Nephron progenitor cell (in vitro differentiated cells): ENCODE measurements at regions not wholly inside any gene's neighbourhood (a gene's known extent, or its start where the extent isn't known, plus 50 kb on each side); places are given as distances from the start of the nearest gene placed in this dataset.

Experiments
- DNase-seq: peaks from one replicate; pipeline ENCODE4 v3.0.0; 2021
- H3K27ac Mint-ChIP-seq: 2 replicates; pipeline ENCODE4 v1.8.0; 2021; ENCODE audit warnings: mild to moderate bottlenecking, moderate library complexity, mixed read lengths
- H3K27me3 Mint-ChIP-seq: 2 replicates; pipeline ENCODE4 v1.8.0; 2021; ENCODE audit warnings: mild to moderate bottlenecking, low read depth, mixed read lengths; ENCODE audit not compliant: poor library complexity
- H3K36me3 Mint-ChIP-seq: 2 replicates; pipeline ENCODE4 v1.8.0; 2021; ENCODE audit warnings: low read depth, mixed read lengths
- H3K4me1 Mint-ChIP-seq: 2 replicates; pipeline ENCODE4 v1.8.0; 2021; ENCODE audit warnings: mixed read lengths
- H3K4me3 Mint-ChIP-seq: 2 replicates; pipeline ENCODE4 v1.8.0; 2021; ENCODE audit warnings: mild to moderate bottlenecking, moderate library complexity, mixed read lengths
- H3K9me3 Mint-ChIP-seq: 2 replicates; pipeline ENCODE4 v1.8.0; 2021; ENCODE audit warnings: mild to moderate bottlenecking, moderate library complexity, mixed read lengths
- CTCF ChIP-seq: fragments of 200-600 bp; sonication (generic); IDR thresholded peaks from 2 replicates; pipeline ENCODE4 v1.5.0; 2021; ENCODE audit warnings: antibody characterized with exemption

- no peak for DNase-seq
- peaks cover 9% of the 10 kb centered on the region for H3K9me3 Mint-ChIP-seq
- peaks cover 50% of the 10 kb centered on the region for H3K27me3 Mint-ChIP-seq
- no peak overlapping the region for H3K27ac Mint-ChIP-seq
- H3K36me3 Mint-ChIP-seq = no peaks in the 10 kb centered on the region
- no peak overlapping the region for H3K4me3 Mint-ChIP-seq
- peaks cover 32% of the 10 kb centered on the region for H3K4me1 Mint-ChIP-seq
- TF ChIP-seq CTCF = no peak
These were observed 261.0 kb upstream of the KIF2A start for GRCh38 chr5:62044989-62045388.

- H3K36me3 Mint-ChIP-seq = no peaks in the 10 kb centered on the region
- peaks cover 9% of the 10 kb centered on the region for H3K9me3 Mint-ChIP-seq
- peaks cover 51% of the 10 kb centered on the region for H3K27me3 Mint-ChIP-seq
- H3K4me3 Mint-ChIP-seq = no peak overlapping the region
- no peak for DNase-seq
- H3K4me1 Mint-ChIP-seq = peaks cover 22% of the 10 kb centered on the region
- no peak for TF ChIP-seq CTCF
- H3K27ac Mint-ChIP-seq = no peak overlapping the region
These were observed 259.8 kb upstream of the KIF2A start for GRCh38 chr5:62046191-62046590.

GRCh38 chr5:62051747-62052146, 254.3 kb upstream of the KIF2A start:
- H3K27me3 Mint-ChIP-seq = peaks cover 23% of the 10 kb centered on the region
- no peak overlapping the region for H3K4me3 Mint-ChIP-seq
- DNase-seq = no peak
- no peaks in the 10 kb centered on the region for H3K36me3 Mint-ChIP-seq
- no peak overlapping the region for H3K27ac Mint-ChIP-seq
- no peaks in the 10 kb centered on the region for H3K4me1 Mint-ChIP-seq
- no peak for TF ChIP-seq CTCF
- peaks cover 8% of the 10 kb centered on the region for H3K9me3 Mint-ChIP-seq

GRCh38 chr5:62059960-62060359, 246.0 kb upstream of the KIF2A start:
- DNase-seq = no peak
- no peaks in the 10 kb centered on the region for H3K9me3 Mint-ChIP-seq
- no peaks in the 10 kb centered on the region for H3K36me3 Mint-ChIP-seq
- no peak overlapping the region for H3K27ac Mint-ChIP-seq
- no peaks in the 10 kb centered on the region for H3K4me1 Mint-ChIP-seq
- H3K27me3 Mint-ChIP-seq = peaks cover 4% of the 10 kb centered on the region
- no peak overlapping the region for H3K4me3 Mint-ChIP-seq
- TF ChIP-seq CTCF = no peak

GRCh38 chr5:62065050-62065449, 241.0 kb upstream of the KIF2A start:
- TF ChIP-seq CTCF = no peak
- H3K36me3 Mint-ChIP-seq = no peaks in the 10 kb centered on the region
- H3K4me1 Mint-ChIP-seq = no peaks in the 10 kb centered on the region
- H3K27me3 Mint-ChIP-seq = no peaks in the 10 kb centered on the region
- H3K9me3 Mint-ChIP-seq = no peaks in the 10 kb centered on the region
- no peak for DNase-seq
- no peak overlapping the region for H3K27ac Mint-ChIP-seq
- no peak overlapping the region for H3K4me3 Mint-ChIP-seq

- Mint-ChIP-seq H3K4me3 (no peak overlapping the region), H3K4me1 (no peaks in the 10 kb centered on the region), H3K27me3 (no peaks in the 10 kb centered on the region), H3K27ac (no peak overlapping the region), H3K9me3 (no peaks in the 10 kb centered on the region), H3K36me3 (no peaks in the 10 kb centered on the region)
- DNase-seq = no peak
- TF ChIP-seq CTCF = no peak
These were observed 239.2 kb upstream of the KIF2A start for GRCh38 chr5:62066761-62067277.
